ENCODE measurements at regions not wholly inside any gene's neighbourhood (a gene's known extent, or its start where the extent isn't known, plus 50 kb on each side); places are given as distances from the start of the nearest gene placed in this dataset.

- H3K27me3 ChIP-seq (ENCODE audit: control insufficient read depth, insufficient read depth, low read length): no peaks in the 10 kb centered on the region
- no peak overlapping the region for H3K4me3 ChIP-seq (ENCODE audit: low read depth, low read length)
- DNase-seq (ENCODE audit: low read depth): no peak
- TF ChIP-seq CTCF (IDR thresholded peaks at IDR 0.05; ENCODE audit: insufficient read depth, low read length, severe bottlenecking): no peak
- FAIRE-seq: no peak
- no peaks in the 10 kb centered on the region for H3K36me3 ChIP-seq (ENCODE audit: control insufficient read depth, insufficient read depth, low read length)
Measured at GRCh38 chr3:61334783-61335182, 83.5 kb upstream of the FHIT start.

- no peaks in the 10 kb centered on the region for H3K27me3 ChIP-seq (ENCODE audit: control insufficient read depth, insufficient read depth, low read length)
- FAIRE-seq (no peak), DNase-seq (ENCODE audit: low read depth) (no peak)
- no peak overlapping the region for H3K4me3 ChIP-seq (ENCODE audit: low read depth, low read length)
- no peaks in the 10 kb centered on the region for H3K36me3 ChIP-seq (ENCODE audit: control insufficient read depth, insufficient read depth, low read length)
- no peak for TF ChIP-seq CTCF (IDR thresholded peaks at IDR 0.05; ENCODE audit: insufficient read depth, low read length, severe bottlenecking)
Measured at GRCh38 chr3:61340931-61341461, 89.7 kb upstream of the FHIT start.

GRCh38 chr3:61343543-61343942 is 92.3 kb upstream of the FHIT start:
- Histone ChIP-seq H3K36me3 (ENCODE audit: control insufficient read depth, insufficient read depth, low read length) (no peaks in the 10 kb centered on the region), H3K27me3 (ENCODE audit: control insufficient read depth, insufficient read depth, low read length) (no peaks in the 10 kb centered on the region), H3K4me3 (ENCODE audit: low read depth, low read length) (no peak overlapping the region)
- FAIRE-seq: no peak
- DNase-seq (ENCODE audit: low read depth): no peak
- no peak for TF ChIP-seq CTCF (IDR thresholded peaks at IDR 0.05; ENCODE audit: insufficient read depth, low read length, severe bottlenecking)

- no peak for TF ChIP-seq CTCF (IDR thresholded peaks at IDR 0.05; ENCODE audit: insufficient read depth, low read length, severe bottlenecking)
- H3K36me3 ChIP-seq (ENCODE audit: control insufficient read depth, insufficient read depth, low read length): no peaks in the 10 kb centered on the region
- FAIRE-seq (no peak), DNase-seq (ENCODE audit: low read depth) (no peak)
- H3K27me3 ChIP-seq (ENCODE audit: control insufficient read depth, insufficient read depth, low read length): no peaks in the 10 kb centered on the region
- H3K4me3 ChIP-seq (ENCODE audit: low read depth, low read length): no peak overlapping the region
Measured at GRCh38 chr3:61345020-61345419, 93.8 kb upstream of the FHIT start.

- DNase-seq (ENCODE audit: low read depth) (no peak), FAIRE-seq (no peak)
- no peak overlapping the region for H3K4me3 ChIP-seq (ENCODE audit: low read depth, low read length)
- no peaks in the 10 kb centered on the region for H3K36me3 ChIP-seq (ENCODE audit: control insufficient read depth, insufficient read depth, low read length)
- no peak for TF ChIP-seq CTCF (IDR thresholded peaks at IDR 0.05; ENCODE audit: insufficient read depth, low read length, severe bottlenecking)
- H3K27me3 ChIP-seq (ENCODE audit: control insufficient read depth, insufficient read depth, low read length): no peaks in the 10 kb centered on the region
Measured at GRCh38 chr3:61347981-61348380, 96.7 kb upstream of the FHIT start.

- no peak for TF ChIP-seq CTCF (IDR thresholded peaks at IDR 0.05; ENCODE audit: insufficient read depth, low read length, severe bottlenecking)
- H3K4me3 ChIP-seq (ENCODE audit: low read depth, low read length): no peak overlapping the region
- DNase-seq (ENCODE audit: low read depth): peak; percentile 4
- no peak for FAIRE-seq
- H3K36me3 ChIP-seq (ENCODE audit: control insufficient read depth, insufficient read depth, low read length): no peaks in the 10 kb centered on the region
- no peaks in the 10 kb centered on the region for H3K27me3 ChIP-seq (ENCODE audit: control insufficient read depth, insufficient read depth, low read length)
Measured at GRCh38 chr3:61349717-61350116, 98.5 kb upstream of the FHIT start.
